OCI-LY1 (cell line): ENCODE measurements at regions not wholly inside any gene's neighbourhood (a gene's known extent, or its start where the extent isn't known, plus 50 kb on each side); places are given as distances from the start of the nearest gene placed in this dataset.

Source experiments
- CTCF ChIP-seq: fragments of 200-600 bp; sonication (generic), shearing (Covaris generic); IDR thresholded peaks from 2 replicates; pipeline ENCODE4 v1.5.1; 2017; ENCODE audit warnings: mild to moderate bottlenecking, antibody characterized with exemption, low read length, moderate library complexity, mixed read lengths
- EZH2 ChIP-seq: fragments of 200-600 bp; sonication (generic), shearing (Covaris generic); IDR thresholded peaks from 2 replicates; pipeline ENCODE4 v1.8.0; 2017; ENCODE audit warnings: borderline replicate concordance, mixed run types, mild to moderate bottlenecking, antibody characterized with exemption, low read length, moderate library complexity, mixed read lengths

GRCh38 chr18:52046842-52047241 is 293.2 kb upstream of the DCC start:
- no peak for TF ChIP-seq CTCF
- no peak for TF ChIP-seq EZH2
